OCI-LY7 (cell line): ENCODE measurements at regions not wholly inside any gene's neighbourhood (a gene's known extent, or its start where the extent isn't known, plus 50 kb on each side); places are given as distances from the start of the nearest gene placed in this dataset.

Experiments used
- BruUV-seq: library from RNA; stranded (reverse); fragments of 400-500 nt; replicated peaks from 2 replicates; lab custom pipeline; 2021; lab: Mats Ljungman, UMichigan
- CTCF ChIA-PET: fragments of 300-600 bp; sonication (Branson Sonifier 250); formaldehyde crosslinking; loops from one replicate; lab custom pipeline; 2022; ENCODE audit warnings: antibody characterized with exemption; ENCODE audit not compliant: unreplicated experiment; lab: Charles Lee
- POLR2A ChIA-PET: fragments of 300-600 bp; sonication (Branson Sonifier 250); formaldehyde crosslinking; loops from one replicate; lab custom pipeline; 2022; ENCODE audit warnings: antibody characterized with exemption; lab: Charles Lee
- DNase-seq: peaks from one replicate; pipeline ENCODE4 v3.0.0-alpha.2; 2015; ENCODE audit warnings: low spot score
- H2AFZ ChIP-seq: fragments of 200-600 bp; sonication (generic), shearing (Covaris generic); 2 replicates; pipeline ENCODE4 v1.6.1; 2014; ENCODE audit warnings: mild to moderate bottlenecking, antibody characterized with exemption, low read length, moderate library complexity
- H3K27ac ChIP-seq: fragments of 200-600 bp; sonication (generic); 2 replicates; pipeline ENCODE4 v1.5.1; 2014; ENCODE audit warnings: mixed run types, low read depth, mild to moderate bottlenecking, moderate library complexity, low read length, inconsistent platforms; ENCODE audit not compliant: poor library complexity, severe bottlenecking
- H3K36me3 ChIP-seq: fragments of 200-600 bp; sonication (generic); 2 replicates; pipeline ENCODE4 v1.6.1; 2014; ENCODE audit warnings: mild to moderate bottlenecking, antibody characterized with exemption, low read length, moderate library complexity, mixed read lengths; ENCODE audit not compliant: insufficient read depth
- H3K4me1 ChIP-seq: fragments of 200-600 bp; sonication (generic); 2 replicates; pipeline ENCODE4 v1.5.1; 2014; ENCODE audit warnings: mild to moderate bottlenecking, low read length; ENCODE audit not compliant: insufficient read depth, poor library complexity, severe bottlenecking
- H3K4me2 ChIP-seq: fragments of 200-600 bp; sonication (generic); 2 replicates; pipeline ENCODE4 v1.6.1; 2014; ENCODE audit warnings: mild to moderate bottlenecking, low read length
- H3K4me3 ChIP-seq: fragments of 200-600 bp; sonication (generic); 2 replicates; pipeline ENCODE4 v1.5.1; 2014; ENCODE audit warnings: mild to moderate bottlenecking, low read depth, low read length; ENCODE audit not compliant: poor library complexity, severe bottlenecking
- H3K79me2 ChIP-seq: fragments of 200-600 bp; sonication (generic); 2 replicates; pipeline ENCODE4 v1.6.1; 2016; ENCODE audit warnings: low read depth, mild to moderate bottlenecking, low read length, moderate library complexity, mixed read lengths; ENCODE audit not compliant: insufficient read depth
- H3K9me2 ChIP-seq: fragments of 200-600 bp; sonication (generic); 2 replicates; pipeline ENCODE4 v1.6.1; 2016; ENCODE audit warnings: mild to moderate bottlenecking, low read length, mixed read lengths; ENCODE audit not compliant: insufficient read depth
- H3K9me3 ChIP-seq: fragments of 200-600 bp; sonication (generic); 2 replicates; pipeline ENCODE4 v1.6.1; 2014; ENCODE audit warnings: mild to moderate bottlenecking, mixed run types, low read length, mixed read lengths
- H4K20me1 ChIP-seq: fragments of 200-600 bp; sonication (generic); 2 replicates; pipeline ENCODE4 v1.6.1; 2014; ENCODE audit warnings: mild to moderate bottlenecking, antibody characterized with exemption, low read length, moderate library complexity, mixed read lengths; ENCODE audit not compliant: insufficient read depth
- CTCF ChIP-seq: fragments of 200-600 bp; sonication (generic); conservative IDR thresholded peaks from 2 replicates; pipeline ENCODE4 v1.5.1; 2014; ENCODE audit warnings: mild to moderate bottlenecking, antibody characterized with exemption, low read length, moderate library complexity, mixed read lengths
- EZH2phosphoT487 ChIP-seq: fragments of 200-600 bp; sonication (generic); IDR thresholded peaks from 2 replicates; pipeline ENCODE4 v1.6.1; 2018; ENCODE audit warnings: low read depth, borderline replicate concordance, mild to moderate bottlenecking, mixed run types, antibody characterized with exemption, low read length, moderate library complexity, mixed read lengths
- intact Hi-C: fragments of 100-400 bp; cut with micrococcal nuclease; formaldehyde crosslinking; loops from one replicate; pipeline ENCODE4 v1.10.0; 2022; ENCODE audit not compliant: unreplicated experiment

- Histone ChIP-seq H3K27ac (no peak overlapping the region), H4K20me1 (no peaks in the 10 kb centered on the region), H3K4me3 (no peak overlapping the region), H3K4me2 (no peak overlapping the region), H3K36me3 (no peaks in the 10 kb centered on the region), H3K79me2 (no peaks in the 10 kb centered on the region), H3K9me2 (no peaks in the 10 kb centered on the region), H3K4me1 (no peaks in the 10 kb centered on the region), H2AFZ (no peak overlapping the region), H3K9me3 (no peaks in the 10 kb centered on the region)
- ChIA-PET POLR2A (no interaction called here), CTCF (no interaction called here)
- no TSS peak for BruUV-seq
- TF ChIP-seq EZH2phosphoT487 (no peak), CTCF (no peak)
- DNase-seq: no peak
- intact Hi-C loops: no loop called here
Observed at GRCh38 chr7:67738145-67738544, 741.5 kb downstream of the TYW1 start.

- no TSS peak for BruUV-seq
- Histone ChIP-seq H2AFZ (no peak overlapping the region), H3K27ac (no peak overlapping the region), H3K79me2 (no peaks in the 10 kb centered on the region), H3K9me3 (no peaks in the 10 kb centered on the region), H3K36me3 (no peaks in the 10 kb centered on the region), H3K4me1 (no peaks in the 10 kb centered on the region), H3K4me3 (no peak overlapping the region), H3K9me2 (no peaks in the 10 kb centered on the region), H3K4me2 (no peak overlapping the region), H4K20me1 (no peaks in the 10 kb centered on the region)
- no peak for DNase-seq
- intact Hi-C loops: no loop called here
- ChIA-PET CTCF (no interaction called here), POLR2A (no interaction called here)
- no peak for TF ChIP-seq CTCF
- no peak for TF ChIP-seq EZH2phosphoT487
Observed at GRCh38 chr7:67738958-67739357, 742.3 kb downstream of the TYW1 start.

GRCh38 chr7:67743501-67743900 lies 746.9 kb downstream of the TYW1 start:
- no peaks in the 10 kb centered on the region for H3K9me3 ChIP-seq
- H3K4me1 ChIP-seq: no peaks in the 10 kb centered on the region
- intact Hi-C loops: no loop called here
- H3K9me2 ChIP-seq: no peaks in the 10 kb centered on the region
- no peaks in the 10 kb centered on the region for H3K36me3 ChIP-seq
- ChIA-PET CTCF (no interaction called here), POLR2A (interaction anchor here (0.7 kb wide), 1 partner anchor 10 kb away, joined by 3 read pairs; no protein-coding TSS in a partner anchor)
- BruUV-seq: no TSS peak
- no peaks in the 10 kb centered on the region for H3K79me2 ChIP-seq
- no peaks in the 10 kb centered on the region for H4K20me1 ChIP-seq
- no peak overlapping the region for H3K4me2 ChIP-seq
- TF ChIP-seq EZH2phosphoT487: no peak
- no peak for TF ChIP-seq CTCF
- H3K27ac ChIP-seq: no peak overlapping the region
- no peak for DNase-seq
- H2AFZ ChIP-seq: no peak overlapping the region
- H3K4me3 ChIP-seq: no peak overlapping the region
